DND-41 (cell line): ENCODE measurements at regions not wholly inside any gene's neighbourhood (a gene's known extent, or its start where the extent isn't known, plus 50 kb on each side); places are given as distances from the start of the nearest gene placed in this dataset.

Experiments
- EZH2 ChIP-seq: IDR thresholded peaks from 3 replicates; pipeline ENCODE4 v1.6.1; 2012; ENCODE audit warnings: borderline replicate concordance, low read depth, mild to moderate bottlenecking, moderate library complexity, low read length, inconsistent platforms; ENCODE audit not compliant: severe bottlenecking
- TF ChIP-seq, protein P1 (sequence below): IDR thresholded peaks from 2 replicates; pipeline ENCODE4 v1.5.1; 2012; ENCODE audit warnings: borderline replicate concordance, low read length, moderate library complexity, mild to moderate bottlenecking; ENCODE audit not compliant: poor library complexity, severe bottlenecking; ENCODE audit errors: extremely low read depth

DNA sequence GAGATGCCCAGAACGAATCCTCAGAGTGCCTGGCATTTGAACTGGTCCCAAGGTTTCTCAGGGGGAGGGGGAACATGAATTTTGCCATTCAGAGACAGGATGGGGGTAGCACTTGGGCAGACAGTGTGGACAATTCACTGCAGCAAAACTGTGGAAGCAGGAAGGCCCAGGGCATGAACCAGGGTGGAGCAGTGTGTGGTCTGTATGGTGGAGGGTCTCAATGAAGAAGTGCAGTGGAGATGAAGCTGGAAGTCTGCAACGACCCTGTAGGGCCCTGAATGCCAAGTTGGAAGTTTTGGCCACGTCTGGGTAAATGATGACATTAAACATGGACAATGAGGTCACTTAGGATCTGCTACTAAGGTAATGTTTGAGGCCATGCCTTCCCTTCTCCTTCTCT is 273.9 kb downstream of the CDK5RAP2 start:
- TF ChIP-seq, protein P1, sequence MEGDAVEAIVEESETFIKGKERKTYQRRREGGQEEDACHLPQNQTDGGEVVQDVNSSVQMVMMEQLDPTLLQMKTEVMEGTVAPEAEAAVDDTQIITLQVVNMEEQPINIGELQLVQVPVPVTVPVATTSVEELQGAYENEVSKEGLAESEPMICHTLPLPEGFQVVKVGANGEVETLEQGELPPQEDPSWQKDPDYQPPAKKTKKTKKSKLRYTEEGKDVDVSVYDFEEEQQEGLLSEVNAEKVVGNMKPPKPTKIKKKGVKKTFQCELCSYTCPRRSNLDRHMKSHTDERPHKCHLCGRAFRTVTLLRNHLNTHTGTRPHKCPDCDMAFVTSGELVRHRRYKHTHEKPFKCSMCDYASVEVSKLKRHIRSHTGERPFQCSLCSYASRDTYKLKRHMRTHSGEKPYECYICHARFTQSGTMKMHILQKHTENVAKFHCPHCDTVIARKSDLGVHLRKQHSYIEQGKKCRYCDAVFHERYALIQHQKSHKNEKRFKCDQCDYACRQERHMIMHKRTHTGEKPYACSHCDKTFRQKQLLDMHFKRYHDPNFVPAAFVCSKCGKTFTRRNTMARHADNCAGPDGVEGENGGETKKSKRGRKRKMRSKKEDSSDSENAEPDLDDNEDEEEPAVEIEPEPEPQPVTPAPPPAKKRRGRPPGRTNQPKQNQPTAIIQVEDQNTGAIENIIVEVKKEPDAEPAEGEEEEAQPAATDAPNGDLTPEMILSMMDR: no peak
- no peak for TF ChIP-seq EZH2
